WTC11 (cell line): ENCODE measurements at regions not wholly inside any gene's neighbourhood (a gene's known extent, or its start where the extent isn't known, plus 50 kb on each side); places are given as distances from the start of the nearest gene placed in this dataset.

Source experiments
- ATAC-seq: fragments of 200-7000 bp; cut with Tn5 transposase; 2 replicates; pipeline ENCODE4 v1.10.0; 2021; ENCODE audit warnings: mild to moderate bottlenecking, moderate library complexity
- CTCF ChIA-PET: fragments of 300-600 bp; sonication (Branson Sonifier 250); formaldehyde crosslinking; loops from one replicate; lab custom pipeline; 2021; ENCODE audit warnings: antibody characterized with exemption; lab: Charles Lee
- POLR2A ChIA-PET: fragments of 350-600 bp; sonication (Branson Sonifier 250); formaldehyde crosslinking; loops from one replicate; lab custom pipeline; 2021; ENCODE audit warnings: antibody characterized with exemption; lab: Charles Lee
- DNase-seq: peaks from one replicate; pipeline ENCODE4 v3.0.0; 2021; ENCODE audit warnings: low spot score
- H3K27ac Mint-ChIP-seq: 2 replicates; pipeline ENCODE4 v1.8.0; 2021; ENCODE audit warnings: mixed read lengths
- H3K27me3 Mint-ChIP-seq: 2 replicates; pipeline ENCODE4 v1.8.0; 2021; ENCODE audit warnings: low read depth, mild to moderate bottlenecking, moderate library complexity, mixed read lengths
- H3K36me3 Mint-ChIP-seq: 2 replicates; pipeline ENCODE4 v1.8.0; 2021; ENCODE audit warnings: mixed read lengths
- H3K4me1 Mint-ChIP-seq: 2 replicates; pipeline ENCODE4 v1.8.0; 2022; ENCODE audit warnings: mixed read lengths
- H3K4me3 Mint-ChIP-seq: 2 replicates; pipeline ENCODE4 v1.8.0; 2021; ENCODE audit warnings: mild to moderate bottlenecking, moderate library complexity, mixed read lengths
- H3K9me3 Mint-ChIP-seq: 2 replicates; pipeline ENCODE4 v1.8.0; 2021; ENCODE audit warnings: mixed read lengths
- ETV6 ChIP-seq: sonication (generic); formaldehyde crosslinking; IDR thresholded peaks from 2 replicates; pipeline ENCODE4 v1.8.1; 2022; ENCODE audit warnings: mild to moderate bottlenecking, missing genetic modification reagents
- FOXJ3 ChIP-seq: sonication (generic); formaldehyde crosslinking; IDR thresholded peaks from 2 replicates; pipeline ENCODE4 v1.9.0; 2021; ENCODE audit warnings: missing genetic modification reagents, mild to moderate bottlenecking, borderline replicate concordance
- FOXP1 ChIP-seq: sonication (generic); formaldehyde crosslinking; IDR thresholded peaks from 2 replicates; pipeline ENCODE4 v1.8.0; 2022; ENCODE audit warnings: missing genetic modification reagents, mild to moderate bottlenecking, moderate library complexity, borderline replicate concordance
- GABPB1 ChIP-seq: sonication (generic); formaldehyde crosslinking; IDR thresholded peaks from 2 replicates; pipeline ENCODE4 v1.8.1; 2023; ENCODE audit warnings: mild to moderate bottlenecking, missing genetic modification reagents
- HMGA2 ChIP-seq: fragments of 250-450 bp; sonication (Bioruptor Pico); IDR thresholded peaks from 2 replicates; pipeline ENCODE4 v1.4.0; 2021; ENCODE audit warnings: mild to moderate bottlenecking, moderate library complexity
- JAZF1 ChIP-seq: fragments of 250-450 bp; sonication (Bioruptor Pico); IDR thresholded peaks from 2 replicates; pipeline ENCODE4 v1.9.0; 2021; ENCODE audit warnings: moderate library complexity, mild to moderate bottlenecking, inconsistent platforms
- NFE2L1 ChIP-seq: sonication (generic); formaldehyde crosslinking; IDR thresholded peaks from 2 replicates; pipeline ENCODE4 v1.8.1; 2023; ENCODE audit warnings: missing genetic modification reagents
- NR1H2 ChIP-seq: sonication (generic); formaldehyde crosslinking; IDR thresholded peaks from 2 replicates; pipeline ENCODE4 v1.9.0; 2021; ENCODE audit warnings: mild to moderate bottlenecking, moderate library complexity, missing genetic modification reagents
- NR3C1 ChIP-seq: sonication (generic); formaldehyde crosslinking; conservative IDR thresholded peaks from 2 replicates; pipeline ENCODE4 v1.8.1; 2023; ENCODE audit warnings: low read depth, mild to moderate bottlenecking, missing genetic modification reagents
- PRRX2 ChIP-seq: fragments of 250-450 bp; sonication (Bioruptor Pico); IDR thresholded peaks from 2 replicates; pipeline ENCODE4 v1.8.0; 2021; ENCODE audit warnings: mild to moderate bottlenecking
- SOX15 ChIP-seq: fragments of 250-450 bp; sonication (Bioruptor Pico); IDR thresholded peaks from 2 replicates; pipeline ENCODE4 v1.9.0; 2021; ENCODE audit warnings: mild to moderate bottlenecking
- TEAD1 ChIP-seq: sonication (generic); formaldehyde crosslinking; IDR thresholded peaks from 2 replicates; pipeline ENCODE4 v1.8.0; 2022; ENCODE audit warnings: mild to moderate bottlenecking, missing genetic modification reagents
- ZNF671 ChIP-seq: fragments of 250-450 bp; sonication (Bioruptor Pico); IDR thresholded peaks from 2 replicates; pipeline ENCODE4 v1.8.0; 2021; ENCODE audit warnings: mild to moderate bottlenecking
- TF ChIP-seq, protein P1 (sequence below): sonication (generic); formaldehyde crosslinking; IDR thresholded peaks from 2 replicates; pipeline ENCODE4 v1.8.0; 2022; ENCODE audit warnings: mild to moderate bottlenecking, missing genetic modification reagents
- TF ChIP-seq, protein P2 (sequence below): sonication (generic); formaldehyde crosslinking; IDR thresholded peaks from 2 replicates; pipeline ENCODE4 v1.8.1; 2023; ENCODE audit warnings: mild to moderate bottlenecking, missing genetic modification reagents
- TF ChIP-seq, protein P3 (sequence below): sonication (generic); formaldehyde crosslinking; IDR thresholded peaks from 2 replicates; pipeline ENCODE4 v1.8.0; 2022; ENCODE audit warnings: missing genetic modification reagents
- TF ChIP-seq, protein P4 (sequence below): fragments of 250-450 bp; sonication (Bioruptor Pico); IDR thresholded peaks from 2 replicates; pipeline ENCODE4 v1.8.0; 2021; ENCODE audit warnings: mild to moderate bottlenecking

DNA sequence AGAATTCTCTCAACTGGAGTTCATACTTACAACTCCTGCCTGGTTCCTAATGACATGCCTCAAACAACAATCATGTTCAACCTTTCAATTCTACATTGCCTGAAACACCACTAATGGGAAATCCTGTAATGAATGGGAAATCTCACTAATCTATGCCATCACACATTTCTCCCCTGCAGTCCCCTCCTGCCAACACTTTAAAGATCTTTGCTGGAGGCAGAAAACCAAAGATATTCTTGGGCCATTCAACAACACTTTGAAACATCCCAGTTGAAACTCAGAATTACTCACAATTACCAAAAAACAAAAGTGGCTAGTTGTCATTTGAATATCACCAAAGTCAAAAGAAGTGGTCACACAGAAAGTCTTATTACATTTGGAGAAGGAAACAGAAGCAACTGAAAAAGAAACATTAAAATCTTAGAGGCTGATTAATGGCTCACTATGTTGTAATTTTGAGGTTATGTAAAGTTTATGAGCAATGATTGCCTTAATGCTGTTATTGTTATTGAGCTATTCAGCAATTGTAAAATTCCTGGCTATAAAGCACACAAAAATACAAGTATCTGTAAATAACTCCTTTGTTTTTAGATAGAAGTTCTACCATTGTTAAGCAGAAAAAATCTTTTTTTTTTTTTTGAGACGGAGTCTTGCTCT is 313.4 kb upstream of the SLC30A5 start (continued):
- TF ChIP-seq NR1H2 (CRISPR knock-in tag) (no peak), JAZF1 (CRISPR knock-in tag) (no peak)
- TF ChIP-seq, all 79 proteins: peak for 0

DNA sequence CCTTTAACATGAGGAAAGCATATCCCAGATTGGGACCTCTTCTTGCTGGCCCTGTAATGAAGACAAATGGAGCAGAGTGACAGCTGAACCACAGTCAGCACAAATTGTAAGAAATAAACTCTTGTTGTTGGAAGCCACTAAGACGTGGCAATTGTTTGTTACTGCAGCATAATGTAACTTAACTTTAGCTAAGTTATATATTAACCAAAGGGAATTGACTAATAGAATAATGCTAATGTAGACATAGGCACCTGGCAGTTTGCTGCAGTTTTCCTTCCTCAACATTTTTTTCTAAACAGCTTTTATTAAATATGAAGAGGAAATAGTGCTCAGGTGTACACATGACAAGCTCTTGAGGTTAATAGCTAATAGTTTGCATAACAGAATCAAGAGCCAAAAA is 300.7 kb upstream of the SLC30A5 start:
- TF ChIP-seq GABPB1 (CRISPR knock-in tag) (no peak), PRRX2 (CRISPR knock-in tag) (no peak), FOXP1 (CRISPR knock-in tag) (no peak)
- TF ChIP-seq, protein P1, sequence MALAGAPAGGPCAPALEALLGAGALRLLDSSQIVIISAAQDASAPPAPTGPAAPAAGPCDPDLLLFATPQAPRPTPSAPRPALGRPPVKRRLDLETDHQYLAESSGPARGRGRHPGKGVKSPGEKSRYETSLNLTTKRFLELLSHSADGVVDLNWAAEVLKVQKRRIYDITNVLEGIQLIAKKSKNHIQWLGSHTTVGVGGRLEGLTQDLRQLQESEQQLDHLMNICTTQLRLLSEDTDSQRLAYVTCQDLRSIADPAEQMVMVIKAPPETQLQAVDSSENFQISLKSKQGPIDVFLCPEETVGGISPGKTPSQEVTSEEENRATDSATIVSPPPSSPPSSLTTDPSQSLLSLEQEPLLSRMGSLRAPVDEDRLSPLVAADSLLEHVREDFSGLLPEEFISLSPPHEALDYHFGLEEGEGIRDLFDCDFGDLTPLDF (CRISPR knock-in tag) = no peak
- Mint-ChIP-seq H3K4me1 (peaks cover 29% of the 10 kb centered on the region), H3K36me3 (no peaks in the 10 kb centered on the region; the same call in 1 of the 2 replicates), H3K4me3 (no peak overlapping the region), H3K9me3 (peaks cover 27% of the 10 kb centered on the region), H3K27me3 (peaks cover 37% of the 10 kb centered on the region), H3K27ac (no peak overlapping the region)
- DNase-seq = no peak
- ChIA-PET POLR2A (no interaction called here), CTCF (no interaction called here)
- ATAC-seq = no peak

DNA sequence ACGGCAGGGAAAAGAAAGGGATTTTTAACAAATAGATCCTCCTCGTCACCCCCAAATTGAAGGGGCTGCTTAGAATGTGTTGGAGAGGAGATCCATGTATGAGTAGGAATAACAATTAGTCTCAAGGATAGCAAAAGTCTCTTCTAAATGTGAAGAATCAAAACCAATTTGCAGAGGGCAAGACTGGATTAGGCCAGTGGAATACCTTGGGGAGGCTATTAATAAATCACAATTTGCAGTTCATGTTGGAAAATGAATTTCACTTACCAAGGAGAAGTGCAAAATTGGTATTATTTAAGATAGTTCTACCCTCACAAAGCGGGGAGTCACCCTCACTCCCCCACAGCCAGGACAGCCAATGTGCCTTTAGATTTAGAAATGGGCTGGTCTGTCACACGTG is 299.8 kb upstream of the SLC30A5 start:
- CTCF ChIA-PET = no interaction called here
- POLR2A ChIA-PET = no interaction called here
- ATAC-seq = no peak

More for the DNA sequence above, 299.8 kb upstream of the SLC30A5 start:
- Mint-ChIP-seq H3K36me3 (no peaks in the 10 kb centered on the region; the same call in 1 of the 2 replicates), H3K27ac (no peak overlapping the region)
- no peak for DNase-seq
- TF ChIP-seq NR1H2 (CRISPR knock-in tag) (no peak), ZNF671 (CRISPR knock-in tag) (no peak), ETV6 (CRISPR knock-in tag) (no peak), TEAD1 (CRISPR knock-in tag) (no peak), FOXJ3 (CRISPR knock-in tag) (no peak), NFE2L1 (no peak), SOX15 (no peak), NR3C1 (CRISPR knock-in tag) (no peak), HMGA2 (CRISPR knock-in tag) (no peak)
- TF ChIP-seq, protein P2, sequence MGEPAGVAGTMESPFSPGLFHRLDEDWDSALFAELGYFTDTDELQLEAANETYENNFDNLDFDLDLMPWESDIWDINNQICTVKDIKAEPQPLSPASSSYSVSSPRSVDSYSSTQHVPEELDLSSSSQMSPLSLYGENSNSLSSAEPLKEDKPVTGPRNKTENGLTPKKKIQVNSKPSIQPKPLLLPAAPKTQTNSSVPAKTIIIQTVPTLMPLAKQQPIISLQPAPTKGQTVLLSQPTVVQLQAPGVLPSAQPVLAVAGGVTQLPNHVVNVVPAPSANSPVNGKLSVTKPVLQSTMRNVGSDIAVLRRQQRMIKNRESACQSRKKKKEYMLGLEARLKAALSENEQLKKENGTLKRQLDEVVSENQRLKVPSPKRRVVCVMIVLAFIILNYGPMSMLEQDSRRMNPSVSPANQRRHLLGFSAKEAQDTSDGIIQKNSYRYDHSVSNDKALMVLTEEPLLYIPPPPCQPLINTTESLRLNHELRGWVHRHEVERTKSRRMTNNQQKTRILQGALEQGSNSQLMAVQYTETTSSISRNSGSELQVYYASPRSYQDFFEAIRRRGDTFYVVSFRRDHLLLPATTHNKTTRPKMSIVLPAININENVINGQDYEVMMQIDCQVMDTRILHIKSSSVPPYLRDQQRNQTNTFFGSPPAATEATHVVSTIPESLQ (CRISPR knock-in tag) = no peak
- TF ChIP-seq, protein P3, sequence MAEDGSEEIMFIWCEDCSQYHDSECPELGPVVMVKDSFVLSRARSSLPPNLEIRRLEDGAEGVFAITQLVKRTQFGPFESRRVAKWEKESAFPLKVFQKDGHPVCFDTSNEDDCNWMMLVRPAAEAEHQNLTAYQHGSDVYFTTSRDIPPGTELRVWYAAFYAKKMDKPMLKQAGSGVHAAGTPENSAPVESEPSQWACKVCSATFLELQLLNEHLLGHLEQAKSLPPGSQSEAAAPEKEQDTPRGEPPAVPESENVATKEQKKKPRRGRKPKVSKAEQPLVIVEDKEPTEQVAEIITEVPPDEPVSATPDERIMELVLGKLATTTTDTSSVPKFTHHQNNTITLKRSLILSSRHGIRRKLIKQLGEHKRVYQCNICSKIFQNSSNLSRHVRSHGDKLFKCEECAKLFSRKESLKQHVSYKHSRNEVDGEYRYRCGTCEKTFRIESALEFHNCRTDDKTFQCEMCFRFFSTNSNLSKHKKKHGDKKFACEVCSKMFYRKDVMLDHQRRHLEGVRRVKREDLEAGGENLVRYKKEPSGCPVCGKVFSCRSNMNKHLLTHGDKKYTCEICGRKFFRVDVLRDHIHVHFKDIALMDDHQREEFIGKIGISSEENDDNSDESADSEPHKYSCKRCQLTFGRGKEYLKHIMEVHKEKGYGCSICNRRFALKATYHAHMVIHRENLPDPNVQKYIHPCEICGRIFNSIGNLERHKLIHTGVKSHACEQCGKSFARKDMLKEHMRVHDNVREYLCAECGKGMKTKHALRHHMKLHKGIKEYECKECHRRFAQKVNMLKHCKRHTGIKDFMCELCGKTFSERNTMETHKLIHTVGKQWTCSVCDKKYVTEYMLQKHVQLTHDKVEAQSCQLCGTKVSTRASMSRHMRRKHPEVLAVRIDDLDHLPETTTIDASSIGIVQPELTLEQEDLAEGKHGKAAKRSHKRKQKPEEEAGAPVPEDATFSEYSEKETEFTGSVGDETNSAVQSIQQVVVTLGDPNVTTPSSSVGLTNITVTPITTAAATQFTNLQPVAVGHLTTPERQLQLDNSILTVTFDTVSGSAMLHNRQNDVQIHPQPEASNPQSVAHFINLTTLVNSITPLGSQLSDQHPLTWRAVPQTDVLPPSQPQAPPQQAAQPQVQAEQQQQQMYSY = no peak
- TF ChIP-seq, protein P4, sequence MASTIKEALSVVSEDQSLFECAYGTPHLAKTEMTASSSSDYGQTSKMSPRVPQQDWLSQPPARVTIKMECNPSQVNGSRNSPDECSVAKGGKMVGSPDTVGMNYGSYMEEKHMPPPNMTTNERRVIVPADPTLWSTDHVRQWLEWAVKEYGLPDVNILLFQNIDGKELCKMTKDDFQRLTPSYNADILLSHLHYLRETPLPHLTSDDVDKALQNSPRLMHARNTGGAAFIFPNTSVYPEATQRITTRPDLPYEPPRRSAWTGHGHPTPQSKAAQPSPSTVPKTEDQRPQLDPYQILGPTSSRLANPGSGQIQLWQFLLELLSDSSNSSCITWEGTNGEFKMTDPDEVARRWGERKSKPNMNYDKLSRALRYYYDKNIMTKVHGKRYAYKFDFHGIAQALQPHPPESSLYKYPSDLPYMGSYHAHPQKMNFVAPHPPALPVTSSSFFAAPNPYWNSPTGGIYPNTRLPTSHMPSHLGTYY (CRISPR knock-in tag) = no peak
- TF ChIP-seq, all 79 proteins: peak for 0
- H3K27me3 Mint-ChIP-seq = peaks cover 37% of the 10 kb centered on the region
- H3K4me1 Mint-ChIP-seq = peaks cover 29% of the 10 kb centered on the region
- no peak overlapping the region for H3K4me3 Mint-ChIP-seq
- H3K9me3 Mint-ChIP-seq = peaks cover 27% of the 10 kb centered on the region
